ENCODE measurements at regions not wholly inside any gene's neighbourhood (a gene's known extent, or its start where the extent isn't known, plus 50 kb on each side); places are given as distances from the start of the nearest gene placed in this dataset.

DNA sequence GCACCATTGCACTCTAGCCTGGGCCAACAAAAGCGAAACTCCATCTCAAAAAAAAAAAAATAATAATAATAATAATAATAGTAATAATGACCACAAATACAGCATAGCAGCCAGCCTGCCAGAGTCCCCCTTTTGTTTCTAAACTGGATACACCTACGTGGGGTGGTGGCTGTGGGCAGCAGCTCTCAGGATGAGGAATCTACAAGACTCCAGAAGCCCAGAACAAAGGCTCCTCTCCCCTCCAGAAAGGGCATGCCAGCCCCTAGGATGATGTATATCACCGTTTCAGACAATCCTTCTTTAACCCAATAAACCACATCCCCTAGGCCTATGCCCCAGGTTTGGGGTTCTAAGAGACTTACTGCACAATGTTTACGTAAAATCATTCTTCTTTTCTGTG lies 155.9 kb downstream of the QRSL1 start (continued):
- TF ChIP-seq, protein P1, sequence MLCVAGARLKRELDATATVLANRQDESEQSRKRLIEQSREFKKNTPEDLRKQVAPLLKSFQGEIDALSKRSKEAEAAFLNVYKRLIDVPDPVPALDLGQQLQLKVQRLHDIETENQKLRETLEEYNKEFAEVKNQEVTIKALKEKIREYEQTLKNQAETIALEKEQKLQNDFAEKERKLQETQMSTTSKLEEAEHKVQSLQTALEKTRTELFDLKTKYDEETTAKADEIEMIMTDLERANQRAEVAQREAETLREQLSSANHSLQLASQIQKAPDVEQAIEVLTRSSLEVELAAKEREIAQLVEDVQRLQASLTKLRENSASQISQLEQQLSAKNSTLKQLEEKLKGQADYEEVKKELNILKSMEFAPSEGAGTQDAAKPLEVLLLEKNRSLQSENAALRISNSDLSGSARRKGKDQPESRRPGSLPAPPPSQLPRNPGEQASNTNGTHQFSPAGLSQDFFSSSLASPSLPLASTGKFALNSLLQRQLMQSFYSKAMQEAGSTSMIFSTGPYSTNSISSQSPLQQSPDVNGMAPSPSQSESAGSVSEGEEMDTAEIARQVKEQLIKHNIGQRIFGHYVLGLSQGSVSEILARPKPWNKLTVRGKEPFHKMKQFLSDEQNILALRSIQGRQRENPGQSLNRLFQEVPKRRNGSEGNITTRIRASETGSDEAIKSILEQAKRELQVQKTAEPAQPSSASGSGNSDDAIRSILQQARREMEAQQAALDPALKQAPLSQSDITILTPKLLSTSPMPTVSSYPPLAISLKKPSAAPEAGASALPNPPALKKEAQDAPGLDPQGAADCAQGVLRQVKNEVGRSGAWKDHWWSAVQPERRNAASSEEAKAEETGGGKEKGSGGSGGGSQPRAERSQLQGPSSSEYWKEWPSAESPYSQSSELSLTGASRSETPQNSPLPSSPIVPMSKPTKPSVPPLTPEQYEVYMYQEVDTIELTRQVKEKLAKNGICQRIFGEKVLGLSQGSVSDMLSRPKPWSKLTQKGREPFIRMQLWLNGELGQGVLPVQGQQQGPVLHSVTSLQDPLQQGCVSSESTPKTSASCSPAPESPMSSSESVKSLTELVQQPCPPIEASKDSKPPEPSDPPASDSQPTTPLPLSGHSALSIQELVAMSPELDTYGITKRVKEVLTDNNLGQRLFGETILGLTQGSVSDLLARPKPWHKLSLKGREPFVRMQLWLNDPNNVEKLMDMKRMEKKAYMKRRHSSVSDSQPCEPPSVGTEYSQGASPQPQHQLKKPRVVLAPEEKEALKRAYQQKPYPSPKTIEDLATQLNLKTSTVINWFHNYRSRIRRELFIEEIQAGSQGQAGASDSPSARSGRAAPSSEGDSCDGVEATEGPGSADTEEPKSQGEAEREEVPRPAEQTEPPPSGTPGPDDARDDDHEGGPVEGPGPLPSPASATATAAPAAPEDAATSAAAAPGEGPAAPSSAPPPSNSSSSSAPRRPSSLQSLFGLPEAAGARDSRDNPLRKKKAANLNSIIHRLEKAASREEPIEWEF (IDR thresholded peaks at IDR 0.05; ENCODE audit: insufficient replicate concordance, low read depth, low read length): no peak
- TF ChIP-seq, protein P2, sequence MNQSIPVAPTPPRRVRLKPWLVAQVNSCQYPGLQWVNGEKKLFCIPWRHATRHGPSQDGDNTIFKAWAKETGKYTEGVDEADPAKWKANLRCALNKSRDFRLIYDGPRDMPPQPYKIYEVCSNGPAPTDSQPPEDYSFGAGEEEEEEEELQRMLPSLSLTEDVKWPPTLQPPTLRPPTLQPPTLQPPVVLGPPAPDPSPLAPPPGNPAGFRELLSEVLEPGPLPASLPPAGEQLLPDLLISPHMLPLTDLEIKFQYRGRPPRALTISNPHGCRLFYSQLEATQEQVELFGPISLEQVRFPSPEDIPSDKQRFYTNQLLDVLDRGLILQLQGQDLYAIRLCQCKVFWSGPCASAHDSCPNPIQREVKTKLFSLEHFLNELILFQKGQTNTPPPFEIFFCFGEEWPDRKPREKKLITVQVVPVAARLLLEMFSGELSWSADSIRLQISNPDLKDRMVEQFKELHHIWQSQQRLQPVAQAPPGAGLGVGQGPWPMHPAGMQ (IDR thresholded peaks at IDR 0.05; ENCODE audit: borderline replicate concordance): no peak
- TF ChIP-seq KLF5 (IDR thresholded peaks at IDR 0.05; ENCODE audit: partially characterized antibody) (no peak), EED (IDR thresholded peaks at IDR 0.05; ENCODE audit: low read depth) (no peak), MTA3 (IDR thresholded peaks at IDR 0.05; ENCODE audit: borderline replicate concordance, low read length) (no peak), GATAD2B (conservative IDR thresholded peaks at IDR 0.05; ENCODE audit: low read depth) (no peak), DPF2 (IDR thresholded peaks at IDR 0.05) (no peak), RAD51 (IDR thresholded peaks at IDR 0.05) (no peak), JUND (IDR thresholded peaks at IDR 0.05; ENCODE audit: low read depth, low read length) (no peak), MEF2A (IDR thresholded peaks at IDR 0.05; ENCODE audit: insufficient read depth, low read depth, low read length) (no peak), CHD2 (IDR thresholded peaks at IDR 0.05; ENCODE audit: borderline replicate concordance, low read depth, low read length) (no peak)
- TF ChIP-seq, protein P3, sequence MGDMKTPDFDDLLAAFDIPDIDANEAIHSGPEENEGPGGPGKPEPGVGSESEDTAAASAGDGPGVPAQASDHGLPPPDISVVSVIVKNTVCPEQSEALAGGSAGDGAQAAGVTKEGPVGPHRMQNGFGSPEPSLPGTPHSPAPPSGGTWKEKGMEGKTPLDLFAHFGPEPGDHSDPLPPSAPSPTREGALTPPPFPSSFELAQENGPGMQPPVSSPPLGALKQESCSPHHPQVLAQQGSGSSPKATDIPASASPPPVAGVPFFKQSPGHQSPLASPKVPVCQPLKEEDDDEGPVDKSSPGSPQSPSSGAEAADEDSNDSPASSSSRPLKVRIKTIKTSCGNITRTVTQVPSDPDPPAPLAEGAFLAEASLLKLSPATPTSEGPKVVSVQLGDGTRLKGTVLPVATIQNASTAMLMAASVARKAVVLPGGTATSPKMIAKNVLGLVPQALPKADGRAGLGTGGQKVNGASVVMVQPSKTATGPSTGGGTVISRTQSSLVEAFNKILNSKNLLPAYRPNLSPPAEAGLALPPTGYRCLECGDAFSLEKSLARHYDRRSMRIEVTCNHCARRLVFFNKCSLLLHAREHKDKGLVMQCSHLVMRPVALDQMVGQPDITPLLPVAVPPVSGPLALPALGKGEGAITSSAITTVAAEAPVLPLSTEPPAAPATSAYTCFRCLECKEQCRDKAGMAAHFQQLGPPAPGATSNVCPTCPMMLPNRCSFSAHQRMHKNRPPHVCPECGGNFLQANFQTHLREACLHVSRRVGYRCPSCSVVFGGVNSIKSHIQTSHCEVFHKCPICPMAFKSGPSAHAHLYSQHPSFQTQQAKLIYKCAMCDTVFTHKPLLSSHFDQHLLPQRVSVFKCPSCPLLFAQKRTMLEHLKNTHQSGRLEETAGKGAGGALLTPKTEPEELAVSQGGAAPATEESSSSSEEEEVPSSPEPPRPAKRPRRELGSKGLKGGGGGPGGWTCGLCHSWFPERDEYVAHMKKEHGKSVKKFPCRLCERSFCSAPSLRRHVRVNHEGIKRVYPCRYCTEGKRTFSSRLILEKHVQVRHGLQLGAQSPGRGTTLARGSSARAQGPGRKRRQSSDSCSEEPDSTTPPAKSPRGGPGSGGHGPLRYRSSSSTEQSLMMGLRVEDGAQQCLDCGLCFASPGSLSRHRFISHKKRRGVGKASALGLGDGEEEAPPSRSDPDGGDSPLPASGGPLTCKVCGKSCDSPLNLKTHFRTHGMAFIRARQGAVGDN (IDR thresholded peaks at IDR 0.05): no peak
- TF ChIP-seq, protein P4, sequence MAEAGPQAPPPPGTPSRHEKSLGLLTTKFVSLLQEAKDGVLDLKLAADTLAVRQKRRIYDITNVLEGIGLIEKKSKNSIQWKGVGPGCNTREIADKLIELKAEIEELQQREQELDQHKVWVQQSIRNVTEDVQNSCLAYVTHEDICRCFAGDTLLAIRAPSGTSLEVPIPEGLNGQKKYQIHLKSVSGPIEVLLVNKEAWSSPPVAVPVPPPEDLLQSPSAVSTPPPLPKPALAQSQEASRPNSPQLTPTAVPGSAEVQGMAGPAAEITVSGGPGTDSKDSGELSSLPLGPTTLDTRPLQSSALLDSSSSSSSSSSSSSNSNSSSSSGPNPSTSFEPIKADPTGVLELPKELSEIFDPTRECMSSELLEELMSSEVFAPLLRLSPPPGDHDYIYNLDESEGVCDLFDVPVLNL (IDR thresholded peaks at IDR 0.05; ENCODE audit: low read depth, low read length): no peak
